ENCODE measurements at regions not wholly inside any gene's neighbourhood (a gene's known extent, or its start where the extent isn't known, plus 50 kb on each side); places are given as distances from the start of the nearest gene placed in this dataset.

- DNase-seq (ENCODE audit: low spot score), result no peak
- no peak for TF ChIP-seq CTCF (IDR thresholded peaks at IDR 0.05)
These were observed 638.7 kb upstream of the SETBP1 start for GRCh38 chr18:44041961-44042360.

GRCh38 chr18:44046376-44046975 is 634.2 kb upstream of the SETBP1 start:
- DNase-seq (ENCODE audit: low spot score), result no peak
- no peak overlapping the region for H3K4me3 ChIP-seq
- no peak for TF ChIP-seq CTCF (IDR thresholded peaks at IDR 0.05)
- no peak overlapping the region for H3K27ac ChIP-seq

More at GRCh38 chr18:44041961-44042360, 638.7 kb upstream of the SETBP1 start:
- H3K27ac ChIP-seq, result no peak overlapping the region
- no peak overlapping the region for H3K4me3 ChIP-seq

- Histone ChIP-seq H3K4me3 (no peak overlapping the region), H3K27ac (no peak overlapping the region)
- DNase-seq (ENCODE audit: low spot score), result no peak
- TF ChIP-seq CTCF (IDR thresholded peaks at IDR 0.05), result no peak
These were observed 633.1 kb upstream of the SETBP1 start for GRCh38 chr18:44047585-44047984.

GRCh38 chr18:44048435-44048834 is 632.3 kb upstream of the SETBP1 start:
- Histone ChIP-seq H3K27ac (no peak overlapping the region), H3K4me3 (no peak overlapping the region)
- no peak for TF ChIP-seq CTCF (IDR thresholded peaks at IDR 0.05)
- DNase-seq (ENCODE audit: low spot score), result no peak

GRCh38 chr18:44048846-44049245 is 631.8 kb upstream of the SETBP1 start:
- TF ChIP-seq CTCF (IDR thresholded peaks at IDR 0.05), result no peak

GRCh38 chr18:44051026-44051425 is 629.7 kb upstream of the SETBP1 start:
- no peak for TF ChIP-seq CTCF (IDR thresholded peaks at IDR 0.05)
- Histone ChIP-seq H3K27ac (no peak overlapping the region), H3K4me3 (no peak overlapping the region)
- no peak for DNase-seq (ENCODE audit: low spot score)

More at GRCh38 chr18:44048846-44049245, 631.8 kb upstream of the SETBP1 start:
- Histone ChIP-seq H3K4me3 (no peak overlapping the region), H3K27ac (no peak overlapping the region)
- DNase-seq (ENCODE audit: low spot score), result no peak

- Histone ChIP-seq H3K27ac (no peak overlapping the region), H3K4me3 (no peak overlapping the region)
- TF ChIP-seq CTCF (IDR thresholded peaks at IDR 0.05), result no peak
- DNase-seq (ENCODE audit: low spot score), result no peak
These were observed 626.2 kb upstream of the SETBP1 start for GRCh38 chr18:44054514-44054913.

Measured in coronary artery (tissue), 2 donors.